Neuron (in vitro differentiated cells): ENCODE measurements at regions not wholly inside any gene's neighbourhood (a gene's known extent, or its start where the extent isn't known, plus 50 kb on each side); places are given as distances from the start of the nearest gene placed in this dataset.

Experiments used
- H2AFZ ChIP-seq: one replicate; pipeline ENCODE4 v1.6.1; 2013; ENCODE audit warnings: low read depth, mild to moderate bottlenecking, inconsistent platforms, low read length, moderate library complexity
- H3K27me3 ChIP-seq: one replicate; pipeline ENCODE4 v1.6.1; 2013; ENCODE audit warnings: low read length; ENCODE audit not compliant: insufficient read depth
- H3K36me3 ChIP-seq: one replicate; pipeline ENCODE4 v1.6.1; 2013; ENCODE audit warnings: low read length; ENCODE audit not compliant: insufficient read depth
- H3K4me1 ChIP-seq: one replicate; pipeline ENCODE4 v1.6.1; 2013; ENCODE audit warnings: low read length; ENCODE audit not compliant: insufficient read depth
- H3K4me3 ChIP-seq: 2 replicates; pipeline ENCODE4 v1.5.1; 2013; ENCODE audit warnings: mild to moderate bottlenecking, low read length, moderate library complexity
- H3K9me3 ChIP-seq: one replicate; pipeline ENCODE4 v1.6.1; 2013; ENCODE audit warnings: low read length

DNA sequence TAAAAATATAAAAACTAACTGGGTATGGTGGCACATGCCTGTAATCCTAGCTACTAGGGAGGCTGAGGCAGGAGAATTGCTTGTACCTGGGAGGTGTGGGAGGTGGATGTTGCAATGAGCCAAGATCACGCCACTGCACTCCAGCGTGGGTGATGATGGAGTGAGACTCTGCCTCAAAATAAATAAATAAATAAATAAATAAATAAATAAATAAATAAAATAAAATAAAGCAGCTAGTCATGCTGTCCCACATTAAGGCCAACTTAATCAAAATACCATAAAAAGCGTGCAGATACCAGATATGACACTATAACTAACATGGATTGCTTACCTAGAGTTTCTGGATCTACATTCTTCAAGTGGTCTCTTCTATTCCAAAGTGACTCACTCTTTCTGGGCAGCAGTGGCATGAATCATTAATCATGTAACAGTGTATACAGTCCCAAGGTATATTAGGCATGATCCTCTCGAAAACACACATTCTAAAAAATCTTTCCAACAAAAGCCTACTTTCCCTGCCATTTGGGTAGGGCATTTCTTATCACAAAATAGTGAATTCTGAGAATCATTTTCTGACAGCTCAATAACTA lies 187.1 kb downstream of the ELAVL2 start:
- H3K27me3 ChIP-seq: no peaks in the 10 kb centered on the region
- peaks cover 14% of the 10 kb centered on the region for H3K4me1 ChIP-seq
- H3K4me3 ChIP-seq: no peak overlapping the region
- H3K36me3 ChIP-seq: peaks cover 56% of the 10 kb centered on the region
- H3K9me3 ChIP-seq: no peaks in the 10 kb centered on the region
- H2AFZ ChIP-seq: no peak overlapping the region
